ENCODE measurements at regions not wholly inside any gene's neighbourhood (a gene's known extent, or its start where the extent isn't known, plus 50 kb on each side); places are given as distances from the start of the nearest gene placed in this dataset.

DNA sequence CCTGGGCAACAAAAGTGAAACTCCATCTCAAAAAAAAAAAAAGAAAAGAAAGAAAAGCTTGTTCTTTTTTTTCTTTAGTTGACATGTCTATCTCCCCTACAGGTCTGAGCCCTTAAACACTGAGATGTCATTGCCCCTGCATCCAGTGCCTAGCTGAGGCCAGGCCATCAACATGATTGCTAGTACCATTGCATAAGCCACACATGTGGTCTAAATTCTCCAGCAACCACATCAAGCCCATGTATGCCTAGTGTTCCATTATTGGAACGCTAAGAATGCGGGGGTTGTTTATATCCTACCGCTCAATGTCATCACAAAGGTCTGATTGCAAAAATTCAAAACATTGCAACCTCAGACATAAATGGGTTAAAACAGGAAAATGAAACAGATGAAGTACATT is 62.7 kb downstream of the NPTX2 start:
- DNase-seq, result no peak

DNA sequence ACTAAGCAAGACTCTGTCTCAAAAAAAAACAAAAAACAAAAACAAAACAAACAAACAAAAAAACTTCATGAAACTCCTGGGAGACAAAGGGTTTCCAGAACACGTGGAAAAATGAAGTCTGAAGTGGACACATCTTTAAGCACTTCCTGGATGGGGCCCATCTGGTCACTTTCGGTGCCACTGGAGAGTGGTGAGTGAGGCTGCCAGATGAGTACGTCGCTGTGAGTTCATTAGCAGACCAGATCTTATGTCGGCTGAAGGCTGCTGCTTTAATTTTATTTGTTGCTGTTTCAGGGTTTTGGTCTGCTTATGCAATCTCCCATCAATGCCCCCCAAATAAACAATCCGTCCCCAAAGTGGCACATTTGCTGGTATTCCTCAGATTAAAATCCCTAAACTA is 64.4 kb downstream of the NPTX2 start:
- DNase-seq, result no peak

- DNase-seq, result no peak
Observed at GRCh38 chr7:98681951-98682350, 64.9 kb downstream of the NPTX2 start.

- DNase-seq, result no peak
Observed at GRCh38 chr7:98683514-98683913, 66.4 kb downstream of the NPTX2 start.

DNA sequence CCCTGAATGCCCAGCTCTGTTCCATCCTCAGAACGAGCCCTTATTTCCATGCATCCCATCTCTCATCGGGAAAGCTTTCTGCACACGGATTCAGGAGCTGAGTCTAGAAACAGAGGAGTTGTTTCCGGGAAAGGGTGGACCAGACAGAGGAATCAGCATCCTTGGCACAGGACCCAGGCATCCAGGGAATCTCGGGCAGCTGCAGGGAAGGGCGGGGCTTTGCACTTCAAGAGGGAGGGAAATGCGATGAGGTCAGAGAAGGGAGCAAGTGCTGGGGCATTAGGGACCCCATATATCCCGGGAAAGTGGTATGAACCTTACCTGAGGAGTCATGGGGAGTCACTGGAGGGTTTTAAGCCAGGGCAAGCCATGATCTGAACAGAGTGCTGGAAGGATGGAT is 68.5 kb downstream of the NPTX2 start:
- no peak for DNase-seq

DNA sequence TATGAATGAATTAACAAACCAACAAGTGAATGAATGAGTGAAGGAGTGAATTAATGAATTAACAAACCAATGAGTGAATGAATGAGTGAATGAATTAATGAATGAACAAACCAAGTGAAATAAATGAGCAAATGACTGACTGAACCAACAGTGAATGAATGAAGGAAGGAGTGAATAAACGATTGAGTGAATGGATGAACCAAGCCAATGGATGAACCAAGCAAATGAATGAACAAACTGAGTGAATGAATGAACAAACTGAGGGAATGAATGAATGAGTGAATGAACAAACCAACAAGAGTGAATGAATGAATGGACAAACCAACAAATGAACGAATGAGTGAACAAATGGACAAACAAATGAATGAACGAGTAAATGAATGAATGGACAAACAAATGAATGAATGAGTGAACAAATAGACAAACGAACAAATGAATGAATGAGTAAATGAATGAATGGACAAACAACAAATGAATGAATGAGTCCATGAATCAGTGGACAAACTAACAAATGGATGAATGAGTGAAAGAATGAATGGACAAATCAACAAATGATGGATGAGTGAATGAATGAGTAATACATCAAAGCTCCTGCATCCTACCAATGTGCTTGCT is 69.5 kb downstream of the NPTX2 start:
- DNase-seq, result no peak

DNA sequence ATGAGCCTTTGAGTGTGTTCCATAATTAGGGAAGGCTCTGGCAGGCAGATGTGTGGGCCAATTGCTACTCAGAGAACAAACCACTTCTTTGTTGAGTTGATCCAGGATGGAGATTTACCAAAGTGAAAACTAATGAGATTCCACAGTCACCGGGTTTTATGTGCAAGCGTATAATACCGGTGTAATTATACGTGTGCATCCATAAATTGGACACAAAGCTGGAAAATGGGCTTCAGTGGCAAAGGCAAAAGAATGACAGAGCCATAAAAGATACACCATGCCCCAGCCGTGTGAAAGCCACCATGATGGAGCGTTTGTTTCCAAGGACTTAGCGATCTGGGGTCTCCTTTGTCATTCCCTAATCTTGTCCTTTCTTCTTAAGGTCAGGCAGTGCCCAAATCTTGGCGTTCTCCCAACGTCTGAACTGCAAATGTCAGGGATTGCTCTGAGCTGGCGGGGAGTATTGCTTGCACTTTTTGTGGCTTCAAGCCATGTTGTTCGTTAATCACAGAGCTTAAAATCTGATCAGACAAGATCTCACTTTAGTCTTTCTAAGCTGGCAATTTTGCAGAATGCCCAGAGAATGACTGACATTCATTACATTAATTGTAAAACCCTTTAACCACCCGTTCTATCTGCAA is 70.1 kb downstream of the NPTX2 start:
- no peak for DNase-seq

GRCh38 chr7:98691619-98692018 is 74.5 kb downstream of the NPTX2 start:
- DNase-seq, result no peak

- no peak for DNase-seq
Observed at GRCh38 chr7:98697083-98697482, 80.0 kb downstream of the NPTX2 start.

DNA sequence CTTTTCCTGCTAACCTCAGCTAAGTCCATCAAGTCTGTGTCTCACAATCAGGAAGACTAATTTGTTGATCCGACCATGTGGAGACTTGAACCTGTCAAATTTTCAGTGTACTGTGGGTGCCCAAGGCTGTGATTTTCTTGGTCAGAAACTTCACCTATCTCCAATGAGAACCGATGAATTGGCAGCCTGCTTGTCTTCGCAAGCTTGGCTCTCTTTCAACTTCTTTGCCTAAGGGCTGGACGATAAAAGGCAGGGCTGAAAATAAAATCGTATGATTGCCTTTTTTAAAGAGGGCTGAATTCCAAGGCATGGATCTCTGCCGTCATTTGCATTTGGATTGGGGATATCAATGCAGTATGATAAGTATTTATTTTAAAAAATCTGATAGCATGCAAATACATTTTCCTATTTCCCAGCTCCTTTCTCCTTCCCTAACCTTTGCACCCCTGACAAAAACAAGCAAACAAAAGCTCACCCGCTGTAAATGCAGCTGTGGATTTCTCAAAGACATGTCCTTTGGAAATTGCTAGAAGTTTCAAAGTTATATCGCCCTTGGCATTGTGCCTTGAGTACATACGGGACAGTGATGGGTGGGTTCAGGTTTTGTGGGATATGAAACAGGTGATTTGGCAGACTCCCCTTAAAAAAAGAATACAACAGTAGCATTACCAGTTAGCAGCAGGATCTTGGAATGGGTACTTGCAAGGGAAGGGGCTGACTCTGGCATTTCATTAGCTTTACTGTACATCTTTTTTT is 80.6 kb downstream of the NPTX2 start:
- no peak for DNase-seq

GRCh38 chr7:98698976-98699375 is 81.9 kb downstream of the NPTX2 start:
- no peak for DNase-seq

DNA sequence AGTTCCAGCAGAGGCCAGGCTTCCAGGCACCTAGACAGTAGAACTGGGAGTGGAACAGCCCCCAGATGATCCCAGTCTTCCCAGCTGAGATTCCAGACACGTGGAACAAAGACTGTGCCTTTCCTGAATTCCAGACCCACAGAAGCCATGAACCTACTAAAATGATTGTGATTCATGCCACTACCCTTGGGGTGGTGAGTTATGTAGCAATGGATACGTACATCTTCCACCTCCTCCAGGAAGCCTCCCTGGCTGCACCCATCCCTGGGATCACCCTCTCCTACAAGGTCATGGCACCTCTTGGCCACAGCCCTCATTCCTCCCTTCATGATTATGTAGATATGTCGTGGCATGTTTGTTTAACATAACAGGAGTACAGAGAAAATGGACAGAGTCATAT is 83.4 kb downstream of the NPTX2 start:
- DNase-seq, result no peak

GRCh38 chr7:98701372-98701771 is 84.3 kb downstream of the NPTX2 start:
- no peak for DNase-seq

DNA sequence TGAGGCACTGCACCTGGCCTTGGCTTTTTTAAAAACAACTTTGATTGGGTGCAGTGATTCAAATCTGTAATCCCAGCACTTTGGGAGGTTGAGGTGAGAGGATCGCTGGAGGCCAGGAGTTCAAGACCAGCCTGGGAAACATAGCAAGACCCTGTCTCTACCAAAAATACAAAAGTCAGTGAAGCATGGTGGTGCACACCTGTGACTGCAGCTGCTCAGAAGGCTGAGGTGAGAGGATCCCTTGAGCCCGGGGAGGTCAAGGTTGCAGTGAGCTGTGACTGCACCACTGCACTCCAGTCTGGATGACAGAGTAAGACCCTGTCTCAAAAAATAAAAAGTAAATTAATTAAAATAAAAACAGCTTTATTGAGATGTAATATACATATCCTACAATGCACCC is 84.9 kb downstream of the NPTX2 start:
- DNase-seq, result no peak

- DNase-seq, result no peak
Observed at GRCh38 chr7:98703916-98704315, 86.8 kb downstream of the NPTX2 start.

DNA sequence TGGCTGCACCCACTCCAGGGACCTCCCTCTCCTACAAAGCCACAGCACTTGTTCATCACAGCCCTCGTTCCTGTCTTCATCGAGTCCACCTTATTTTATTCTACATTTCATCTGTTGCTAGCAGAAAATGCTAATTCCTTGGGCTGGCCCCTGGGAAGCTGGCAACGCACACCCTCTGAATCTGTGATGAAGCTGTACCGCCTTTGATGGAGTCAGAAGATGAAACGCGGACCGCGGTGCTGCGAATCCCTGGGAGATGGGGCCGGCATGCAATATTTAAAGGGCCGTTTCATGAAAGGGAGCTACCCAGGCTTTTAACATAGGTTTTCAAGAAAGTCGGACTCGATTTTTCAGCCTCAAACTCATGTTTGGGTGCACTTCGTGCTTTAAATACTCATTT is 88.5 kb downstream of the NPTX2 start:
- no peak for DNase-seq

- DNase-seq, result no peak
Observed at GRCh38 chr7:98707076-98707475, 90.0 kb downstream of the NPTX2 start.

- no peak for DNase-seq
Observed at GRCh38 chr7:98711945-98712344, 94.9 kb downstream of the NPTX2 start.

DNA sequence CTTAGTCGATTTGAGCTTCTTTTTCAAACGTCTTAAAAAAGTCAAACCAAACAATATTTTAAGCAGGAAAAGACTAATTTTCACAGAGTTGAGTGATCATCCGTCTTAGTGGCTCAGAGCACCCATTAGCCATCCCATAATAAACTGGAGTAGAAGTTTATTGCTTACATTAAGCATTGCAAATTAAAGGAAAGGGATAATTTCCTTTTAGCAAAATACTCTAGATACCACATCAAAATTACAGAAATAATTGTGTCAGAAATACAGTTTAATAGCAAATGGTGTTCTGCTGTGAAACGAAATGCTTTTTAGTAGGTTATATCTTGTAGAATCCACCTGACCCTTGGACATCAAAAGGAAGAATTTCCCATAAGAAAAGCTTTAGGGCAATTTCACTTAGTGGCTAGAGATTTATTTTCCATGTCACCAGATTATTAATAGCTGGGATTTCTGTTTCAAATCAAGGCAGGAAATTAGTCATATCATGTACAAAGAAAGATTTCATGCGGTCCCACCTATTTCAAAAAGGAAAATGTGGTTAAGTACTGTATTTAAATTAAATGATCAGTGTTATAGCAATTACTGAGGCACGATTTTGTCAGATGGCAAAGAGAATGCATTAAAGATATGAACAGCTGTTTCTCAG is 96.2 kb downstream of the NPTX2 start:
- DNase-seq, result no peak

DNA sequence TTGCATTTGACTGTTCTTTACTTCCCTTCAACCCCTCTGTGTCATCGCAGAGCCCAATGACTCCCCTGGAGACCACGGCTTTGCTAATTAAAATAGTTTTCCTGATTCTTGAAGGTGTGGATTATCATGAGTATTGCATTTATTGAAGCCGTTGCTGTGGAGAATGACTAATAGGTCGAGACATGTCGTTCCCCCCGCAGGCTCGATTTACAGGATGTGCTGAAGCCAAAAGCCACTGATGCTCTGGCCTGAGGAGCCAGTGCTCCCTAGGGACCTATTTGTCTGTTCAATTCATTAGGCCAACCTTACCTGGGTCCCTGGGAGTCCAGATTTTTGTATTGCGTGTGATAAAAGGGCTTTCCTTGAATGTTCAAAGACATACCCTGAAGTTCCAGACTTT is 102.3 kb downstream of the NPTX2 start:
- DNase-seq, result no peak

GRCh38 chr7:98722402-98722801 is 105.3 kb downstream of the NPTX2 start:
- no peak for DNase-seq

GRCh38 chr7:98724591-98724990 is 107.5 kb downstream of the NPTX2 start:
- no peak for DNase-seq

- DNase-seq, result no peak
Observed at GRCh38 chr7:98727146-98727709, 110.1 kb downstream of the NPTX2 start.

DNA sequence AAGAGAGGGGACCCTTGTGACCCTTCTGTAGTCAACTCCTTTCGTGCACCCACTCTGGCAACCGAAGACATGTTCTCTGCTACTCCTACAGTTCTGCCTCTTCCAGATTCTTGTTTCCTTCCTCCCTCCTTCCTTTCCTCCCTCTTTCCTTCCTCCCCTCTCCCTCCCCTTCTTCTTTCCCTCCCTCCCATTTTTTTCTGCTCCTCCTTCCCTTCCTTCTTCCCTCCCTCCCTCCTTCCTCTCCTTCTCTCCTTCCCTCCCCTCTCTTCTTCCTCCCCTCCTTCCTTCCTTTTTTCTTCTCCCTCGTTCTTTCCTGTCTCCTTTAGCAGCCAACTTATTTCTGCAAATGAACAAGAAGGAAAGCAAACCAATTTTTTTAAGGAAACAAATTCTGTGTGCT is 111.5 kb downstream of the NPTX2 start:
- DNase-seq, result no peak
